ENCODE measurements at regions not wholly inside any gene's neighbourhood (a gene's known extent, or its start where the extent isn't known, plus 50 kb on each side); places are given as distances from the start of the nearest gene placed in this dataset.

GRCh38 chr2:181198183-181198864, 217.9 kb downstream of the UBE2E3 start:
- no peak overlapping the region for H3K4me3 ChIP-seq
- H3K9me3 ChIP-seq: no peaks in the 10 kb centered on the region
- no peak for TF ChIP-seq CTCF (IDR thresholded peaks at IDR 0.05)
- no peak for TF ChIP-seq POLR2AphosphoS5 (IDR thresholded peaks at IDR 0.05)
- TF ChIP-seq POLR2A (IDR thresholded peaks at IDR 0.05): no peak
- no peaks in the 10 kb centered on the region for H3K36me3 ChIP-seq
- H3K27me3 ChIP-seq: no peaks in the 10 kb centered on the region
- no peak overlapping the region for H3K27ac ChIP-seq
- no peaks in the 10 kb centered on the region for H3K4me1 ChIP-seq
- DNase-seq (ENCODE audit: low spot score in 2 of 2): no peak
- intact Hi-C loops (cut with DNase I; ENCODE audit: low total_unique reads): no loop called here

GRCh38 chr2:181203412-181203811, 223.0 kb downstream of the UBE2E3 start:
- Histone ChIP-seq H3K4me3 (no peak overlapping the region), H3K27ac (no peak overlapping the region), H3K36me3 (no peaks in the 10 kb centered on the region), H3K27me3 (no peaks in the 10 kb centered on the region), H3K9me3 (no peaks in the 10 kb centered on the region), H3K4me1 (no peaks in the 10 kb centered on the region)
- DNase-seq (ENCODE audit: low spot score in 2 of 2): no peak
- intact Hi-C loops (cut with DNase I; ENCODE audit: low total_unique reads): no loop called here
- TF ChIP-seq POLR2AphosphoS5 (IDR thresholded peaks at IDR 0.05) (no peak), POLR2A (IDR thresholded peaks at IDR 0.05) (no peak), CTCF (IDR thresholded peaks at IDR 0.05) (no peak)

- H3K27me3 ChIP-seq: no peaks in the 10 kb centered on the region
- H3K4me1 ChIP-seq: no peaks in the 10 kb centered on the region
- TF ChIP-seq CTCF (IDR thresholded peaks at IDR 0.05): no peak
- no peak for TF ChIP-seq POLR2AphosphoS5 (IDR thresholded peaks at IDR 0.05)
- no peak for TF ChIP-seq POLR2A (IDR thresholded peaks at IDR 0.05)
- no peaks in the 10 kb centered on the region for H3K9me3 ChIP-seq
- H3K27ac ChIP-seq: no peak overlapping the region
- DNase-seq (ENCODE audit: low spot score in 2 of 2): no peak
- H3K36me3 ChIP-seq: no peaks in the 10 kb centered on the region
- no peak overlapping the region for H3K4me3 ChIP-seq
- intact Hi-C loops (cut with DNase I; ENCODE audit: low total_unique reads): no loop called here
Observed at GRCh38 chr2:181203916-181204315, 223.5 kb downstream of the UBE2E3 start.

- no peaks in the 10 kb centered on the region for H3K36me3 ChIP-seq
- no peak for TF ChIP-seq POLR2A (IDR thresholded peaks at IDR 0.05)
- TF ChIP-seq POLR2AphosphoS5 (IDR thresholded peaks at IDR 0.05): no peak
- no peak for TF ChIP-seq CTCF (IDR thresholded peaks at IDR 0.05)
- intact Hi-C loops (cut with DNase I; ENCODE audit: low total_unique reads): no loop called here
Observed at GRCh38 chr2:181218401-181218821, 238.0 kb downstream of the UBE2E3 start.

GRCh38 chr2:181223234-181223633, 234.0 kb upstream of the ITGA4 start:
- DNase-seq (ENCODE audit: low spot score in 2 of 2): no peak
- Histone ChIP-seq H3K4me1 (no peaks in the 10 kb centered on the region), H3K36me3 (no peaks in the 10 kb centered on the region), H3K27me3 (no peaks in the 10 kb centered on the region), H3K9me3 (no peaks in the 10 kb centered on the region), H3K4me3 (no peak overlapping the region), H3K27ac (no peak overlapping the region)
- TF ChIP-seq POLR2A (IDR thresholded peaks at IDR 0.05): no peak
- no peak for TF ChIP-seq CTCF (IDR thresholded peaks at IDR 0.05)
- no peak for TF ChIP-seq POLR2AphosphoS5 (IDR thresholded peaks at IDR 0.05)
- intact Hi-C loops (cut with DNase I; ENCODE audit: low total_unique reads): no loop called here

More at GRCh38 chr2:181218401-181218821, 238.0 kb downstream of the UBE2E3 start:
- no peaks in the 10 kb centered on the region for H3K27me3 ChIP-seq
- DNase-seq (ENCODE audit: low spot score in 2 of 2): no peak
- H3K4me3 ChIP-seq: no peak overlapping the region
- no peak overlapping the region for H3K27ac ChIP-seq
- H3K4me1 ChIP-seq: no peaks in the 10 kb centered on the region
- no peaks in the 10 kb centered on the region for H3K9me3 ChIP-seq

Measured in breast epithelium (tissue), 4 donors.